ENCODE measurements at regions not wholly inside any gene's neighbourhood (a gene's known extent, or its start where the extent isn't known, plus 50 kb on each side); places are given as distances from the start of the nearest gene placed in this dataset.

DNA sequence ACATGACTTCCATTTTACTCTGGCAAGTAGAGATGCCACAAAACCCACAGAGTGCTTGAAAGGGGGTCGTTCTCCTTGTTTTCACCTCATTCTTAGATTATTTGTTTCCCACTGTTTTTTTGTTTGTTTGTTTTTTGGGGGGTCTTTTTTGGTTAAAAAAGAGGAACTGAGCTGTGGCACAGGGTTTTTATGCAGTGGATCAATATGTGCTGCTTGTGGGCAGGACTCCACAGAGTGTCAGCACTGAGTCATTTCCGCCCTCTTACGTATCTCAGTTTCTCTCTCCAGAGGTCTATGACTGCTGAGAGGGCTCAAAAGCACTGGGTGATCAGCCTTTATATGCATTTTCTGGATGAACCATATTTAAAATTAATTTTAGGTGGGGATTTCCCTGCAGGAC lies 268.1 kb upstream of the GRID2 start:
- H3K27me3 ChIP-seq (ENCODE audit: control insufficient read depth in 1 of 2, insufficient read depth in 2 of 2, low read length in 1 of 2) = no peaks in the 10 kb centered on the region
- no peaks in the 10 kb centered on the region for H3K4me1 ChIP-seq (ENCODE audit: control insufficient read depth in 1 of 2, insufficient read depth in 2 of 2, low read length in 2 of 2)
- peaks cover 1% of the 10 kb centered on the region for H3K9me3 ChIP-seq (ENCODE audit: control insufficient read depth, low read length)
- DNase-seq (no peak), ATAC-seq (ENCODE audit: low FRiP score) (no peak)
- no peak overlapping the region for H3K27ac ChIP-seq (ENCODE audit: low read depth in 1 of 2, low read length in 2 of 2)
- H3K36me3 ChIP-seq (ENCODE audit: control insufficient read depth in 1 of 2, insufficient read depth in 2 of 2, low read length in 1 of 2) = no peaks in the 10 kb centered on the region
- no peak overlapping the region for H3K4me3 ChIP-seq (ENCODE audit: low read length in 2 of 2)
- WGBS, 2 donors = 88 to 92% methylated on average over 3 of the region's 3 CpGs
- intact Hi-C loops (cut with DNase I) = no loop called here

DNA sequence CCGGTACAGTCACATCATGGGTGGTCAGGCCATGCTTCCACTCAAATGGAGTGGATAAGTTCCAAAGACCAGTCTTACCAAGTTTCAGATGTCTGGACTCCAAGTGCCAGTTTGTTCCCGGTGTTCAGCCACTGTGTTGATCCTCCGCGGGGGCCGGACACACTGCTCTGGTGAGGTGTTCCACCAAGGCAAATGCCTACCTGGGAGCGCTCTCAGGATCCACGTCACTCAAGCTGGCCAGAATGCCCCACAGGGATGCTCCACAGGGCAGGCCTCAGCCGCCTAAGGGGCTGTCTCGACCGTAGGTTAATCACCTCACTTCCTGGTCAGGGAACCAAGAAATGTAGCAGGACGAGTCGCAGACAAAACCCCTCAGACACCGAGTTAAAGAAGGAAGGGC lies 258.0 kb upstream of the GRID2 start:
- Histone ChIP-seq H3K27me3 (ENCODE audit: control insufficient read depth in 1 of 2, insufficient read depth in 2 of 2, low read length in 1 of 2) (no peaks in the 10 kb centered on the region), H3K4me1 (ENCODE audit: control insufficient read depth in 1 of 2, insufficient read depth in 2 of 2, low read length in 2 of 2) (no peaks in the 10 kb centered on the region), H3K36me3 (ENCODE audit: control insufficient read depth in 1 of 2, insufficient read depth in 2 of 2, low read length in 1 of 2) (no peaks in the 10 kb centered on the region), H3K9me3 (ENCODE audit: control insufficient read depth, low read length) (no peaks in the 10 kb centered on the region), H3K4me3 (ENCODE audit: low read length in 2 of 2) (no peak overlapping the region), H3K27ac (ENCODE audit: low read depth in 1 of 2, low read length in 2 of 2) (no peak overlapping the region)
- 97% methylated on average over 13 of the region's 13 CpGs for WGBS, 2 donors
- ATAC-seq (ENCODE audit: low FRiP score) (no peak), DNase-seq (no peak)
- intact Hi-C loops (cut with DNase I) = no loop called here

DNA sequence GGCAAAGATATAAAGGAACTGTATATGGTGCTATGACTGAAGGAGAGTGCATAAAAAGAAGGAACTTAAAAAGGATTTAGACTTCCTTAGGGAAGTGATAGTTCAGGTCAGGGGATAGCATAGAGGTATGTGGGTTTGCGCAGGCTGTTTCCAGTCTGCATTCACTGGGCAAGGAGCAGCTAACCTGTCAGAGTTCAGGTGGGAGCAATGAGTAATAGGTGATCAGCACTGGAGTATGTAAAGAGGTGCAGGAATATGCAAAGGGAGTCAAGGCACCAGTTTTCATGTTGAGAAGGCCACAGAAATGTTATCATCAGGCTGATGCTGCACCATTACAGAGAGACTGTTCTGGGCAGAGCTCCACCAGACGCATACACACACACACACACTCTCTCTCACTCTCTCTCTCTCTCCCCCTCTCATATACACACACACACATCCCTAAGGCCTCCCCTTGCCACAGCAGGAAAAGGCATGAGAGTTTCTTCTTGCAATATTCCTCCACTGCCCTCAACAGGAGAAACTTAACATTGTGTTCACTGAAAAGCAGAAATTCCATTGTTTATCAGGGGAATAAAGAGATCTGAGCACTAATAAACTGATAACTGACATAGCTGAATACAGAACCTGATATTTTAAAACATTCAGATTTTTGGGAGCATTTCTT lies 256.4 kb upstream of the GRID2 start:
- ATAC-seq (ENCODE audit: low FRiP score) (no peak), DNase-seq (no peak)
- Histone ChIP-seq H3K9me3 (ENCODE audit: control insufficient read depth, low read length) (peaks cover 2% of the 10 kb centered on the region), H3K4me3 (ENCODE audit: low read length in 2 of 2) (no peak overlapping the region), H3K27ac (ENCODE audit: low read depth in 1 of 2, low read length in 2 of 2) (no peak overlapping the region), H3K4me1 (ENCODE audit: control insufficient read depth in 1 of 2, insufficient read depth in 2 of 2, low read length in 2 of 2) (no peaks in the 10 kb centered on the region), H3K36me3 (ENCODE audit: control insufficient read depth in 1 of 2, insufficient read depth in 2 of 2, low read length in 1 of 2) (no peaks in the 10 kb centered on the region), H3K27me3 (ENCODE audit: control insufficient read depth in 1 of 2, insufficient read depth in 2 of 2, low read length in 1 of 2) (no peaks in the 10 kb centered on the region)
- intact Hi-C loops (cut with DNase I) = no loop called here
- 50 to 58% methylated on average over 2 of the region's 2 CpGs for WGBS, 2 donors

DNA sequence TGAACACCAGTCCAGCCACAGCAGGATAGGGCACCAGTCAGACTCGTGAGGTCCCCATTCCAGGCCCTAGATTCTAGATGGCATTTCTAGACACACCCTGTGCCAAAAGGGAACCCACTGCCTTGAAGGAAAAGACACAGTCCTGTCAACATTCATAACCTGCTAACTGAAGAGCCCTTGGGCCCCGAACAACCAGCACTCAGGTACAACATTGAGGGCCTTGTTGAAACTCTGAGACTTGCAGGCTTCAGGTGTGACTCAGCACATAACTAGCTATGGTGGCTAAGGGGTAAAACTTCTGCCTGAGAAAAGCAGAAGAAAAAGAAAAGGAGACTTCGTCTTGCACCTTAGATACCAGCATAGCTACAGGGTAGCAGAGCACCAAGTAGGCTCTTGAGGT lies 252.9 kb upstream of the GRID2 start:
- Histone ChIP-seq H3K27me3 (ENCODE audit: control insufficient read depth in 1 of 2, insufficient read depth in 2 of 2, low read length in 1 of 2) (no peaks in the 10 kb centered on the region), H3K9me3 (ENCODE audit: control insufficient read depth, low read length) (peaks cover 2% of the 10 kb centered on the region), H3K4me3 (ENCODE audit: low read length in 2 of 2) (no peak overlapping the region), H3K36me3 (ENCODE audit: control insufficient read depth in 1 of 2, insufficient read depth in 2 of 2, low read length in 1 of 2) (no peaks in the 10 kb centered on the region), H3K4me1 (ENCODE audit: control insufficient read depth in 1 of 2, insufficient read depth in 2 of 2, low read length in 2 of 2) (no peaks in the 10 kb centered on the region), H3K27ac (ENCODE audit: low read depth in 1 of 2, low read length in 2 of 2) (no peak overlapping the region)
- WGBS, 2 donors = 95% methylated on average over 3 of the region's 3 CpGs
- no peak for DNase-seq
- intact Hi-C loops (cut with DNase I) = no loop called here
- ATAC-seq (ENCODE audit: low FRiP score) = no peak

DNA sequence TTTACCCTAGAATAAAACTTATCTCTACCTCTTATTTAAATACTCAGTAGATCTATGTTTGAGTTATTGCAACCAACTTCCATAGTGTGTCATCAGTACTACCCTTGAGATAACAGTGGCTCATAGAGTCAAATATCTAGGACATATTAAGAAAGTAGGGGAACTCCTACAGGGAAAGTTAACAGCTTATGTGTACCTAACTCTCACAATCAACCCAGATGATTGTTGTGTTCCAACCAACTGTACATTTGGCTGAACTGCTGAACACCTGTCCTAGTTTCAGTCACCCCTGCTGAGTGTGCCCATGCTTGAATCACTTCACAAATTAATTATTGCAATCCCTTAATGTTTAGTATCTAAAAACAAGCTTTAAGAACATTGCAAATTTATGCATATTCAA lies 244.2 kb upstream of the GRID2 start:
- Histone ChIP-seq H3K4me1 (ENCODE audit: control insufficient read depth in 1 of 2, insufficient read depth in 2 of 2, low read length in 2 of 2) (no peaks in the 10 kb centered on the region), H3K27me3 (ENCODE audit: control insufficient read depth in 1 of 2, insufficient read depth in 2 of 2, low read length in 1 of 2) (no peaks in the 10 kb centered on the region), H3K9me3 (ENCODE audit: control insufficient read depth, low read length) (no peaks in the 10 kb centered on the region), H3K4me3 (ENCODE audit: low read length in 2 of 2) (no peak overlapping the region), H3K36me3 (ENCODE audit: control insufficient read depth in 1 of 2, insufficient read depth in 2 of 2, low read length in 1 of 2) (no peaks in the 10 kb centered on the region), H3K27ac (ENCODE audit: low read depth in 1 of 2, low read length in 2 of 2) (no peak overlapping the region)
- DNase-seq (no peak), ATAC-seq (ENCODE audit: low FRiP score) (no peak)
- intact Hi-C loops (cut with DNase I) = no loop called here

DNA sequence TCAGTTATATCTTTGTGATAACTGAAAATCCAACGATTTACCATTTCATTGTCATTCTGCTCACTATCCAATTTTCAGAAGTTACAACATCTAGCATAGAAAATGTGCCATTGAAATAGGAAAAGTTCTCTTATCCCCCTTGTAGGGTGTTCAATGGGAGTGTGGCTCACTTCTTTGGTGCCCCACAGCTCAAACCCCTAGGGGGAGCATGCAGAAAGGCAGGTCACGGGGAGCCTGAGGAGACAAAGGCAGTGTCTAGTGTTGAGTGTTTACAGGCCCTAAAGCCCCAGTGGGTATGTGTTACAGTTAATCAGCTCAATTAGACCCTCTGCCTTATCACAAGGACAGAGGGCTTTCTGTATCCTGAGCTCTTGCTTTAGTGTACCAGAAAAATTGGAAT lies 243.4 kb upstream of the GRID2 start:
- H3K4me1 ChIP-seq (ENCODE audit: control insufficient read depth in 1 of 2, insufficient read depth in 2 of 2, low read length in 2 of 2) = no peaks in the 10 kb centered on the region
- DNase-seq = no peak
- H3K36me3 ChIP-seq (ENCODE audit: control insufficient read depth in 1 of 2, insufficient read depth in 2 of 2, low read length in 1 of 2) = no peaks in the 10 kb centered on the region
- no peak overlapping the region for H3K4me3 ChIP-seq (ENCODE audit: low read length in 2 of 2)
- no peaks in the 10 kb centered on the region for H3K9me3 ChIP-seq (ENCODE audit: control insufficient read depth, low read length)
- no peaks in the 10 kb centered on the region for H3K27me3 ChIP-seq (ENCODE audit: control insufficient read depth in 1 of 2, insufficient read depth in 2 of 2, low read length in 1 of 2)
- no peak for ATAC-seq (ENCODE audit: low FRiP score)
- 59 to 90% methylated on average over 2 of the region's 2 CpGs for WGBS, 2 donors
- H3K27ac ChIP-seq (ENCODE audit: low read depth in 1 of 2, low read length in 2 of 2) = no peak overlapping the region
- intact Hi-C loops (cut with DNase I) = no loop called here

DNA sequence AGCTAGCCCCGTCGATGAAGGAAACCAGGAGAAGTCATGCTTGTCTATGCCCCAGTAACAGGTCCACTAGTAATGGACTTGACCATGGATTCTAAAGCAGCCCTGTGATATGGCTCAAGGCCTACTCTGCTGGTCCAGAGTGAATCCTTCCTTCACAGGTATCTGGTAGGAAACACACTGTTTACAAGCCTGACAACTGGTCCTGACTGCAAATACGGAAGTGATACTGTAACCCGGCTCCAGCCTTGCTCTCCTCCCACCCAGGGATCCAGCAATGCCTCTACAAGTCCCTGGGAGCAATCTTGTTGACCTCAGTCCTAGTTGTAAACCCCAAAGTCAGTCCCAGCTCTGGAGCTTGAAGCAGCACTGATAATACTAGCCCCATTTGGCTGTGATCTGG lies 239.2 kb upstream of the GRID2 start:
- intact Hi-C loops (cut with DNase I) = no loop called here
- DNase-seq (no peak), ATAC-seq (ENCODE audit: low FRiP score) (no peak)
- no peaks in the 10 kb centered on the region for H3K9me3 ChIP-seq (ENCODE audit: control insufficient read depth, low read length)
- H3K4me1 ChIP-seq (ENCODE audit: control insufficient read depth in 1 of 2, insufficient read depth in 2 of 2, low read length in 2 of 2) = no peaks in the 10 kb centered on the region
- 90% methylated on average over 4 of the region's 4 CpGs for WGBS, 2 donors
- no peaks in the 10 kb centered on the region for H3K36me3 ChIP-seq (ENCODE audit: control insufficient read depth in 1 of 2, insufficient read depth in 2 of 2, low read length in 1 of 2)
- H3K4me3 ChIP-seq (ENCODE audit: low read length in 2 of 2) = no peak overlapping the region
- no peak overlapping the region for H3K27ac ChIP-seq (ENCODE audit: low read depth in 1 of 2, low read length in 2 of 2)
- H3K27me3 ChIP-seq (ENCODE audit: control insufficient read depth in 1 of 2, insufficient read depth in 2 of 2, low read length in 1 of 2) = no peaks in the 10 kb centered on the region

DNA sequence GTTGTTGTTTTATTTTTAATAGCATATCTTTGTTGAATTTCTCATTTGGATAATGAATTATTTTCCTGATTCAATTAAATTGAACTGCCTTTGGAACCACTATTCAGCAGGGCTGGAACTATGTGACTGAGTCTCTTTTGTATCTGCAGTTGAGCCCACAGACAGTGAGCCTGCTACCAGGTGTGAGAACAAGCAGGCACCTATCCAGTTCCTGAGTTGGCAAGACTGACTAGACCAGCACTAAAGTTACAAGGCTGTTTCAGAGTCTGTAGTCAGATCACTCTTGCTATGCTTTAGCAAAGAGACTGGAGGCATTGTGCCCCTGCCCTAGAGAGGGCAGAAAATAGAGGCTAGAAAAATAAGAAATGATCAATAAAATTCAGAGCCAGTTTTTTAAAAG lies 237.3 kb upstream of the GRID2 start:
- H3K4me3 ChIP-seq (ENCODE audit: low read length in 2 of 2) = no peak overlapping the region
- no peak for ATAC-seq (ENCODE audit: low FRiP score)
- no peaks in the 10 kb centered on the region for H3K36me3 ChIP-seq (ENCODE audit: control insufficient read depth in 1 of 2, insufficient read depth in 2 of 2, low read length in 1 of 2)
- no peaks in the 10 kb centered on the region for H3K4me1 ChIP-seq (ENCODE audit: control insufficient read depth in 1 of 2, insufficient read depth in 2 of 2, low read length in 2 of 2)
- intact Hi-C loops (cut with DNase I) = no loop called here
- H3K9me3 ChIP-seq (ENCODE audit: control insufficient read depth, low read length) = peaks cover under 1% of the 10 kb centered on the region
- no peak for DNase-seq
- no peaks in the 10 kb centered on the region for H3K27me3 ChIP-seq (ENCODE audit: control insufficient read depth in 1 of 2, insufficient read depth in 2 of 2, low read length in 1 of 2)
- no peak overlapping the region for H3K27ac ChIP-seq (ENCODE audit: low read depth in 1 of 2, low read length in 2 of 2)

DNA sequence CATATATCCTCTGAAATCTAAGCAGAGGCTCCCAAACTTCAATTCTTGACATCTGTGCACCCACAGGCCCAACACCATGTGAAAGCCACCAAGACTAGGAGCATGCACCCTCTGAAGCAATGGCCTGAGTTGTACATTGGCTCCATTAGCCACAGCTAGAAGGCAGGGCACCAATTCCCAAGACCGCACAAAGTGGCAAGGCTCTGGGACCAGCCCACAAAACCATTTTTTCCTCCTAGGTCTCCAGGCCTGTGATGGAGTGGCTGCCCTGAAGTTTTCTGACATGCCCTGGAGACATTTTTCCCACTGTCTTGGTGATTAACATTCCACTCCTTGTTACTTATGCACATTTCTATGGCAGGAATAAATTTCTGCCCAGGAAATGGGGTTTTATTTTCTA lies 232.2 kb upstream of the GRID2 start:
- intact Hi-C loops (cut with DNase I) = no loop called here
- no peak for DNase-seq
- H3K4me3 ChIP-seq (ENCODE audit: low read length in 2 of 2) = no peak overlapping the region
- H3K27me3 ChIP-seq (ENCODE audit: control insufficient read depth in 1 of 2, insufficient read depth in 2 of 2, low read length in 1 of 2) = no peaks in the 10 kb centered on the region
- no peaks in the 10 kb centered on the region for H3K36me3 ChIP-seq (ENCODE audit: control insufficient read depth in 1 of 2, insufficient read depth in 2 of 2, low read length in 1 of 2)
- H3K4me1 ChIP-seq (ENCODE audit: control insufficient read depth in 1 of 2, insufficient read depth in 2 of 2, low read length in 2 of 2) = no peaks in the 10 kb centered on the region
- 100% methylated on average over 1 of the region's 1 CpG for WGBS, 2 donors
- no peak for ATAC-seq (ENCODE audit: low FRiP score)
- H3K27ac ChIP-seq (ENCODE audit: low read depth in 1 of 2, low read length in 2 of 2) = no peak overlapping the region
- peaks cover 1% of the 10 kb centered on the region for H3K9me3 ChIP-seq (ENCODE audit: control insufficient read depth, low read length)

All from aorta (tissue), 5 donors.